SU-DHL-6 (cell line): ENCODE measurements at regions not wholly inside any gene's neighbourhood (a gene's known extent, or its start where the extent isn't known, plus 50 kb on each side); places are given as distances from the start of the nearest gene placed in this dataset.

Experiments
- EZH2phosphoT487 ChIP-seq: fragments of 200-600 bp; sonication (generic), shearing (Covaris generic); conservative IDR thresholded peaks from 2 replicates; pipeline ENCODE4 v1.6.1; 2018; ENCODE audit warnings: mild to moderate bottlenecking, antibody characterized with exemption, low read length, moderate library complexity, mixed read lengths
- TF ChIP-seq, protein P1 (sequence below): fragments of 200-600 bp; sonication (generic); IDR thresholded peaks from one replicate; pipeline ENCODE4 v1.5.1; 2017; ENCODE audit warnings: antibody characterized with exemption, mild to moderate bottlenecking, low read length, moderate library complexity; ENCODE audit not compliant: insufficient read depth, poor library complexity, severe bottlenecking

- TF ChIP-seq, protein P1, sequence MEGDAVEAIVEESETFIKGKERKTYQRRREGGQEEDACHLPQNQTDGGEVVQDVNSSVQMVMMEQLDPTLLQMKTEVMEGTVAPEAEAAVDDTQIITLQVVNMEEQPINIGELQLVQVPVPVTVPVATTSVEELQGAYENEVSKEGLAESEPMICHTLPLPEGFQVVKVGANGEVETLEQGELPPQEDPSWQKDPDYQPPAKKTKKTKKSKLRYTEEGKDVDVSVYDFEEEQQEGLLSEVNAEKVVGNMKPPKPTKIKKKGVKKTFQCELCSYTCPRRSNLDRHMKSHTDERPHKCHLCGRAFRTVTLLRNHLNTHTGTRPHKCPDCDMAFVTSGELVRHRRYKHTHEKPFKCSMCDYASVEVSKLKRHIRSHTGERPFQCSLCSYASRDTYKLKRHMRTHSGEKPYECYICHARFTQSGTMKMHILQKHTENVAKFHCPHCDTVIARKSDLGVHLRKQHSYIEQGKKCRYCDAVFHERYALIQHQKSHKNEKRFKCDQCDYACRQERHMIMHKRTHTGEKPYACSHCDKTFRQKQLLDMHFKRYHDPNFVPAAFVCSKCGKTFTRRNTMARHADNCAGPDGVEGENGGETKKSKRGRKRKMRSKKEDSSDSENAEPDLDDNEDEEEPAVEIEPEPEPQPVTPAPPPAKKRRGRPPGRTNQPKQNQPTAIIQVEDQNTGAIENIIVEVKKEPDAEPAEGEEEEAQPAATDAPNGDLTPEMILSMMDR: no peak
- no peak for TF ChIP-seq EZH2phosphoT487
These were observed 573.0 kb downstream of the FSCB start for GRCh38 chr14:43934102-43934501.
